ENCODE measurements at regions not wholly inside any gene's neighbourhood (a gene's known extent, or its start where the extent isn't known, plus 50 kb on each side); places are given as distances from the start of the nearest gene placed in this dataset.

DNA sequence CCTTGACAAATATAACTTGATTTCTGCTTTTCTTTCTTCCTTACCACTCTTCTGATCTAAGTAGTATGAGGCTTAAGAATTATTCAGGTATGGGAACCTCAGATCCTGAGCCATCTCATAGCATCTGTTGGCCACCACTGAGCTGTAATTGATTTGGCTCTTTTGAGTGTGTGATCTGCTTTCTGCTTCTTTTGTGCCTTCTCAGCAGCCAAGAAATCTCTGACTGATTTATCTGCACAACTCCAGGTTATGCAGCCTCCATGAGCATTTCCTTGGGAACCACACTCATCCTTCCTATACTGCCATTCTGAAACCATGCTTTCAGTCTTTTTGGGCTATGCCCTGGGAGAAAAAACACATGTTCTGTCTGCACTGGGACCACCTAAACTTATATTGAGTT, 178.0 kb upstream of the FAM3C start:
- TF ChIP-seq, protein P1, sequence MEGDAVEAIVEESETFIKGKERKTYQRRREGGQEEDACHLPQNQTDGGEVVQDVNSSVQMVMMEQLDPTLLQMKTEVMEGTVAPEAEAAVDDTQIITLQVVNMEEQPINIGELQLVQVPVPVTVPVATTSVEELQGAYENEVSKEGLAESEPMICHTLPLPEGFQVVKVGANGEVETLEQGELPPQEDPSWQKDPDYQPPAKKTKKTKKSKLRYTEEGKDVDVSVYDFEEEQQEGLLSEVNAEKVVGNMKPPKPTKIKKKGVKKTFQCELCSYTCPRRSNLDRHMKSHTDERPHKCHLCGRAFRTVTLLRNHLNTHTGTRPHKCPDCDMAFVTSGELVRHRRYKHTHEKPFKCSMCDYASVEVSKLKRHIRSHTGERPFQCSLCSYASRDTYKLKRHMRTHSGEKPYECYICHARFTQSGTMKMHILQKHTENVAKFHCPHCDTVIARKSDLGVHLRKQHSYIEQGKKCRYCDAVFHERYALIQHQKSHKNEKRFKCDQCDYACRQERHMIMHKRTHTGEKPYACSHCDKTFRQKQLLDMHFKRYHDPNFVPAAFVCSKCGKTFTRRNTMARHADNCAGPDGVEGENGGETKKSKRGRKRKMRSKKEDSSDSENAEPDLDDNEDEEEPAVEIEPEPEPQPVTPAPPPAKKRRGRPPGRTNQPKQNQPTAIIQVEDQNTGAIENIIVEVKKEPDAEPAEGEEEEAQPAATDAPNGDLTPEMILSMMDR (IDR thresholded peaks at IDR 0.05), result no peak
- Mint-ChIP-seq H3K36me3 (ENCODE audit: low read depth) (no peaks in the 10 kb centered on the region), H3K4me1 (no peaks in the 10 kb centered on the region), H3K27ac (no peak overlapping the region), H3K4me3 (no peak overlapping the region), H3K27me3 (ENCODE audit: low read depth, poor library complexity) (no peaks in the 10 kb centered on the region), H3K9me3 (peaks cover 3% of the 10 kb centered on the region)
- no peak for DNase-seq

DNA sequence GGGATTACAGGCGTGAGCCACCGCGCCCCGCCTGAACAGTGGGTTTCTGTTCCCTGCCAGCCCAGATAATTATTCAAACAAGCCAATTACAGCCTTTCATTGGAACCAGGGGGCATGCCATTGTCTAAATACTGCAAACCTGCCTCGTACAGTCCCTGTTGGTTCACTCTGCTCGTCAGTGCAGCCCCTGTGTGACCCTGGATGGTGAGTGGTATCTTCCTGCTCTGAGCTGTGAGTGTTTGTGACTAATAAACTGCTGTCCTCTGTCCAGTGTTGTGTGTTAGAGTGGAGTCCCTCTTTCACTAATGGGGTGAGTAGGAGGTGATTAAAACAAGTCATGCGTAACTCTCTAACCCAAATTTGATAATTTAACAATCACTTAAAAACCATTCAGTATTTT, 176.5 kb upstream of the FAM3C start:
- no peaks in the 10 kb centered on the region for H3K27me3 Mint-ChIP-seq (ENCODE audit: low read depth, poor library complexity)
- H3K27ac Mint-ChIP-seq, result no peak overlapping the region
- no peak overlapping the region for H3K4me3 Mint-ChIP-seq
- H3K4me1 Mint-ChIP-seq, result no peaks in the 10 kb centered on the region
- peaks cover 16% of the 10 kb centered on the region for H3K9me3 Mint-ChIP-seq
- TF ChIP-seq, protein P1 (IDR thresholded peaks at IDR 0.05), result no peak
- no peak for DNase-seq
- H3K36me3 Mint-ChIP-seq (ENCODE audit: low read depth), result no peaks in the 10 kb centered on the region

DNA sequence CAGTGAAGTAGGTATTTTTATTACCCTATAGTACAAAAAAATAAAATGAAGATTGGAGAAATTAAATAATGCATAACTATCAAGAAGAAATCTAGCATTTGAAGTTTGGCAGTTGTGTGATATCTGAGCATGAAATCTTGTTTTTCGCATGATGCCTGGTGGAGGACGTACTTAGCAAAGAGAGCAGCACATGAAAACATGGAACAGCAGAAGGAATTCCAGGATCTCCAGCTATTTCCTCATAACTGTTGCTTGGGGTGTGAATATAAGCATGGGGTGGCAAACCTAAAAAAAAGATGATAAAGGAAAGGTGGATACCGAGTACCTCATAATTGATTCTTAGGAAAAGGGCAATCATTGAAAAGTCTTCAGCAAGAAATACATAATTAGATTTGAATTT, 174.3 kb upstream of the FAM3C start:
- Mint-ChIP-seq H3K9me3 (peaks cover 17% of the 10 kb centered on the region), H3K4me1 (no peaks in the 10 kb centered on the region), H3K4me3 (no peak overlapping the region), H3K36me3 (ENCODE audit: low read depth) (no peaks in the 10 kb centered on the region), H3K27me3 (ENCODE audit: low read depth, poor library complexity) (no peaks in the 10 kb centered on the region), H3K27ac (no peak overlapping the region)
- TF ChIP-seq, protein P1 (IDR thresholded peaks at IDR 0.05), result no peak
- no peak for DNase-seq

DNA sequence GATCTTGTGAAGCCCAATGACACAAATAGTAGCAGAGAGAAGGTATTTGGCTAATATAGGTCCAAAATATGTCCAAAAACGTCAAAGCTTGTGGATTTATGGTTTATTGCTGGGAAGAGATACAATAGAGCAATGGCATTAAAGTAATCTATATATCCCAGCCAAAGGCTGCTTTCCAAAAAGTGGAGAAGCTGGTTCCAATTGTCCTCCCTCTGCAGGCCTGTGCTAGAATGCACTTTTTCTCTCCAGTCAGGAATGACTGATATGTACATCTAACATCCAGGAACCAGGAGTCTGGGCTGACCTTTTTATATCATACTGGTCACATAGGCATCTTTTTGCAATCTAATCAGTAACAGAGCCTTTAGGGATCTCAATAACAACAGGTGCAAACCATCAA, 167.1 kb upstream of the FAM3C start:
- no peaks in the 10 kb centered on the region for H3K4me1 Mint-ChIP-seq
- DNase-seq, result no peak
- no peaks in the 10 kb centered on the region for H3K36me3 Mint-ChIP-seq (ENCODE audit: low read depth)
- no peak overlapping the region for H3K27ac Mint-ChIP-seq
- TF ChIP-seq, protein P1 (IDR thresholded peaks at IDR 0.05), result no peak
- no peak overlapping the region for H3K4me3 Mint-ChIP-seq
- H3K27me3 Mint-ChIP-seq (ENCODE audit: low read depth, poor library complexity), result no peaks in the 10 kb centered on the region
- H3K9me3 Mint-ChIP-seq, result peaks cover 5% of the 10 kb centered on the region

DNA sequence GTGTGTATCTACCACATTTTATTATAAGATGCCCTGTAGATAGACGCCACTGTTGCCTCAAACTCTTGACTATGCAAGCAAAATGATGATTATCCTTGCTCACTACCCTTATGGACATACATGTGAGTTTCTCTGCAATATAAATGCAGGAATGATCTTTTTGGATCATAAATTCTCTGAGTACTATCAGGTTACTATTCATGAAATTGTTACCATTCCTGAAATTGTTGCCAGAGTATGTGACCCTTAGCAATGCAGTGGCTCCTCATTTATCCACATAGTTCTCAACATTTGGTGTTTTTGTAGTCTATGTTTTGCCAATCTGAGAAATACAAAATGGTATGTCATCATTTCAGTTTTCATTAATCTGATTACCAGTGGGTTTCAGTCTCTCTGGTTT, 166.2 kb upstream of the FAM3C start:
- TF ChIP-seq, protein P1 (IDR thresholded peaks at IDR 0.05), result no peak
- Mint-ChIP-seq H3K36me3 (ENCODE audit: low read depth) (no peaks in the 10 kb centered on the region), H3K27me3 (ENCODE audit: low read depth, poor library complexity) (no peaks in the 10 kb centered on the region), H3K4me1 (no peaks in the 10 kb centered on the region), H3K27ac (no peak overlapping the region), H3K9me3 (no peaks in the 10 kb centered on the region), H3K4me3 (no peak overlapping the region)
- DNase-seq, result no peak

DNA sequence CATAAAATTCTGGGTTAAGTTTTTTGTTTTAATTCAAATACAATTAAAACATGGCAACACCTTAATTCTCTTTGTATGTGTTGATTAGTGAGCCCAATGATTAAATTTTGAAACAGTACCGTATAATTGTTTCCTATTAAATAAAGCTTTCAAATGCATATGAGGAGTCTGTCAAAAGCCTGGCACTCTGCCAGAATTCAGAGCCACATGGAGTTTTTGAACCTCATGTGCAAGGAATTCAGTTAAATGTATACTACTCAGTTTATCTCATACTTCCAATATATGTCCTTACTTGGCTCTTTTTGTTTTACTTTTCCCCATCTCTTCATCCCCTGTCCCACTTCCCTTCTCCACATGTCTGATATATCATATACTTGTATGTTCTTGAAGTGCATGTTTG, 165.6 kb upstream of the FAM3C start:
- no peak for DNase-seq
- Mint-ChIP-seq H3K4me3 (no peak overlapping the region), H3K4me1 (no peaks in the 10 kb centered on the region), H3K27me3 (ENCODE audit: low read depth, poor library complexity) (no peaks in the 10 kb centered on the region), H3K36me3 (ENCODE audit: low read depth) (no peaks in the 10 kb centered on the region), H3K9me3 (no peaks in the 10 kb centered on the region), H3K27ac (no peak overlapping the region)
- TF ChIP-seq, protein P1 (IDR thresholded peaks at IDR 0.05), result no peak

Measured in nephron progenitor cell (in vitro differentiated cells).